WTC11 (cell line): ENCODE measurements at regions not wholly inside any gene's neighbourhood (a gene's known extent, or its start where the extent isn't known, plus 50 kb on each side); places are given as distances from the start of the nearest gene placed in this dataset.

Experiments
- ATAC-seq: fragments of 200-7000 bp; cut with Tn5 transposase; 2 replicates; pipeline ENCODE4 v1.10.0; 2021; ENCODE audit warnings: mild to moderate bottlenecking, moderate library complexity
- CTCF ChIA-PET: fragments of 300-600 bp; sonication (Branson Sonifier 250); formaldehyde crosslinking; loops from one replicate; lab custom pipeline; 2021; ENCODE audit warnings: antibody characterized with exemption; lab: Charles Lee
- POLR2A ChIA-PET: fragments of 350-600 bp; sonication (Branson Sonifier 250); formaldehyde crosslinking; loops from one replicate; lab custom pipeline; 2021; ENCODE audit warnings: antibody characterized with exemption; lab: Charles Lee
- DNase-seq: peaks from one replicate; pipeline ENCODE4 v3.0.0; 2021; ENCODE audit warnings: low spot score
- H3K27ac Mint-ChIP-seq: 2 replicates; pipeline ENCODE4 v1.8.0; 2021; ENCODE audit warnings: mixed read lengths
- H3K27me3 Mint-ChIP-seq: 2 replicates; pipeline ENCODE4 v1.8.0; 2021; ENCODE audit warnings: low read depth, mild to moderate bottlenecking, moderate library complexity, mixed read lengths
- H3K36me3 Mint-ChIP-seq: 2 replicates; pipeline ENCODE4 v1.8.0; 2021; ENCODE audit warnings: mixed read lengths
- H3K4me1 Mint-ChIP-seq: 2 replicates; pipeline ENCODE4 v1.8.0; 2022; ENCODE audit warnings: mixed read lengths
- H3K4me3 Mint-ChIP-seq: 2 replicates; pipeline ENCODE4 v1.8.0; 2021; ENCODE audit warnings: mild to moderate bottlenecking, moderate library complexity, mixed read lengths
- H3K9me3 Mint-ChIP-seq: 2 replicates; pipeline ENCODE4 v1.8.0; 2021; ENCODE audit warnings: mixed read lengths
- ARID4B ChIP-seq: sonication (generic); formaldehyde crosslinking; IDR thresholded peaks from 2 replicates; pipeline ENCODE4 v1.8.0; 2023; ENCODE audit warnings: missing genetic modification reagents, mild to moderate bottlenecking, borderline replicate concordance
- ATF3 ChIP-seq: sonication (generic); formaldehyde crosslinking; conservative IDR thresholded peaks from 2 replicates; pipeline ENCODE4 v1.8.1; 2022; ENCODE audit warnings: mild to moderate bottlenecking, missing genetic modification reagents
- CDX4 ChIP-seq: fragments of 250-450 bp; sonication (Bioruptor Pico); IDR thresholded peaks from 2 replicates; pipeline ENCODE4 v1.9.0; 2021; ENCODE audit warnings: moderate library complexity, mild to moderate bottlenecking, inconsistent platforms, borderline replicate concordance
- CREM ChIP-seq: sonication (generic); formaldehyde crosslinking; IDR thresholded peaks from 2 replicates; pipeline ENCODE4 v1.8.1; 2022; ENCODE audit warnings: mild to moderate bottlenecking, missing genetic modification reagents, moderate library complexity
- E2F1 ChIP-seq: sonication (generic); formaldehyde crosslinking; IDR thresholded peaks from 2 replicates; pipeline ENCODE4 v1.8.0; 2022; ENCODE audit warnings: mild to moderate bottlenecking, missing genetic modification reagents
- E2F5 ChIP-seq: sonication (generic); formaldehyde crosslinking; IDR thresholded peaks from 2 replicates; pipeline ENCODE4 v1.8.1; 2022; ENCODE audit warnings: mild to moderate bottlenecking, moderate library complexity, missing genetic modification reagents
- EMX1 ChIP-seq: fragments of 250-450 bp; sonication (Bioruptor Pico); IDR thresholded peaks from 2 replicates; pipeline ENCODE4 v1.8.0; 2021; ENCODE audit warnings: mild to moderate bottlenecking
- ESRRA ChIP-seq: sonication (generic); formaldehyde crosslinking; IDR thresholded peaks from 2 replicates; pipeline ENCODE4 v1.8.1; 2022; ENCODE audit warnings: mild to moderate bottlenecking, missing genetic modification reagents, borderline replicate concordance
- FOXK1 ChIP-seq: sonication (generic); formaldehyde crosslinking; IDR thresholded peaks from 2 replicates; pipeline ENCODE4 v1.8.0; 2022; ENCODE audit warnings: mild to moderate bottlenecking, moderate library complexity, missing genetic modification reagents
- GTF2I ChIP-seq: fragments of 250-450 bp; sonication (Bioruptor Pico); conservative IDR thresholded peaks from 2 replicates; pipeline ENCODE4 v1.4.0; 2021; ENCODE audit warnings: mild to moderate bottlenecking
- KAT7 ChIP-seq: sonication (generic); formaldehyde crosslinking; IDR thresholded peaks from 2 replicates; pipeline ENCODE4 v1.8.1; 2023; ENCODE audit warnings: missing genetic modification reagents, mild to moderate bottlenecking, borderline replicate concordance
- MAX ChIP-seq: sonication (generic); formaldehyde crosslinking; IDR thresholded peaks from 2 replicates; pipeline ENCODE4 v1.8.0; 2022; ENCODE audit warnings: mild to moderate bottlenecking, missing genetic modification reagents
- NFYB ChIP-seq: sonication (generic); formaldehyde crosslinking; conservative IDR thresholded peaks from 2 replicates; pipeline ENCODE4 v1.8.0; 2022; ENCODE audit warnings: low read depth, missing genetic modification reagents
- NR2C2 ChIP-seq: sonication (generic); formaldehyde crosslinking; IDR thresholded peaks from 2 replicates; pipeline ENCODE4 v1.8.0; 2022; ENCODE audit warnings: mild to moderate bottlenecking, missing genetic modification reagents
- PRRX2 ChIP-seq: fragments of 250-450 bp; sonication (Bioruptor Pico); IDR thresholded peaks from 2 replicates; pipeline ENCODE4 v1.8.0; 2021; ENCODE audit warnings: mild to moderate bottlenecking
- SMAD3 ChIP-seq: sonication (generic); formaldehyde crosslinking; IDR thresholded peaks from 2 replicates; pipeline ENCODE4 v1.8.0; 2022; ENCODE audit warnings: missing genetic modification reagents, mild to moderate bottlenecking, borderline replicate concordance
- TCF7 ChIP-seq: sonication (generic); formaldehyde crosslinking; IDR thresholded peaks from 2 replicates; pipeline ENCODE4 v1.8.0; 2022; ENCODE audit warnings: mild to moderate bottlenecking, low read depth, missing genetic modification reagents, moderate library complexity
- TP53 ChIP-seq: sonication (generic); formaldehyde crosslinking; IDR thresholded peaks from 2 replicates; pipeline ENCODE4 v1.8.1; 2023; ENCODE audit warnings: mild to moderate bottlenecking, missing genetic modification reagents
- ZBTB43 ChIP-seq: sonication (generic); formaldehyde crosslinking; IDR thresholded peaks from 2 replicates; pipeline ENCODE4 v1.8.1; 2023; ENCODE audit warnings: mild to moderate bottlenecking, missing genetic modification reagents
- ZNF121 ChIP-seq: sonication (generic); formaldehyde crosslinking; IDR thresholded peaks from 2 replicates; pipeline ENCODE4 v1.8.0; 2023; ENCODE audit warnings: missing genetic modification reagents
- ZNF425 ChIP-seq: fragments of 250-450 bp; sonication (Bioruptor Pico); conservative IDR thresholded peaks from 2 replicates; pipeline ENCODE4 v1.9.0; 2021; ENCODE audit warnings: mild to moderate bottlenecking
- ZNF671 ChIP-seq: fragments of 250-450 bp; sonication (Bioruptor Pico); IDR thresholded peaks from 2 replicates; pipeline ENCODE4 v1.8.0; 2021; ENCODE audit warnings: mild to moderate bottlenecking
- ZSCAN18 ChIP-seq: fragments of 250-450 bp; sonication (Bioruptor Pico); IDR thresholded peaks from 2 replicates; pipeline ENCODE4 v2.1.2; 2022; ENCODE audit warnings: mild to moderate bottlenecking, moderate library complexity

- Mint-ChIP-seq H3K9me3 (no peaks in the 10 kb centered on the region), H3K4me3 (no peak overlapping the region), H3K4me1 (peaks cover 13% of the 10 kb centered on the region), H3K36me3 (no peaks in the 10 kb centered on the region), H3K27ac (no peak overlapping the region), H3K27me3 (no peaks in the 10 kb centered on the region; the same call in 1 of the 2 replicates)
- POLR2A ChIA-PET = no interaction called here
- DNase-seq (no peak), ATAC-seq (no peak)
- no peak for TF ChIP-seq CREM (CRISPR knock-in tag)
- TF ChIP-seq KAT7 (CRISPR knock-in tag) = no peak
- no peak for TF ChIP-seq ZNF121 (CRISPR knock-in tag)
- no peak for TF ChIP-seq ARID4B (CRISPR knock-in tag)
- no peak for TF ChIP-seq NFYB (CRISPR knock-in tag)
- no peak for TF ChIP-seq ATF3 (CRISPR knock-in tag)
- no peak for TF ChIP-seq ESRRA (CRISPR knock-in tag)
- no peak for TF ChIP-seq ZBTB43 (CRISPR knock-in tag)
- TF ChIP-seq EMX1 (CRISPR knock-in tag) = no peak
- TF ChIP-seq TCF7 (CRISPR knock-in tag) = no peak
- no peak for TF ChIP-seq E2F1 (CRISPR knock-in tag)
- TF ChIP-seq GTF2I (CRISPR knock-in tag) = no peak
- no peak for TF ChIP-seq E2F5
- TF ChIP-seq ZNF671 (CRISPR knock-in tag) = no peak
- no peak for TF ChIP-seq FOXK1
- CTCF ChIA-PET = no interaction called here
Measured at GRCh38 chr20:19929012-19929360, 88.2 kb upstream of the NAA20 start.

GRCh38 chr20:19929481-19930145 lies 87.5 kb upstream of the NAA20 start:
- H3K4me1 Mint-ChIP-seq = peaks cover 13% of the 10 kb centered on the region
- ChIA-PET POLR2A (no interaction called here), CTCF (no interaction called here)
- H3K27ac Mint-ChIP-seq = no peak overlapping the region
- no peak overlapping the region for H3K4me3 Mint-ChIP-seq
- H3K27me3 Mint-ChIP-seq = no peaks in the 10 kb centered on the region; the same call in 1 of the 2 replicates
- DNase-seq (no peak), ATAC-seq (no peak)
- H3K9me3 Mint-ChIP-seq = no peaks in the 10 kb centered on the region
- no peaks in the 10 kb centered on the region for H3K36me3 Mint-ChIP-seq
- no peak for TF ChIP-seq MAX (CRISPR knock-in tag)
- TF ChIP-seq NR2C2 (CRISPR knock-in tag) = no peak
- no peak for TF ChIP-seq TP53
- TF ChIP-seq SMAD3 = no peak
- no peak for TF ChIP-seq CREM (CRISPR knock-in tag)
- TF ChIP-seq CDX4 (CRISPR knock-in tag) = no peak
- no peak for TF ChIP-seq ZNF121 (CRISPR knock-in tag)
- TF ChIP-seq ZNF425 (CRISPR knock-in tag) = no peak
- no peak for TF ChIP-seq ZSCAN18
- no peak for TF ChIP-seq PRRX2 (CRISPR knock-in tag)
